Erythroblast (primary cell): ENCODE measurements at regions not wholly inside any gene's neighbourhood (a gene's known extent, or its start where the extent isn't known, plus 50 kb on each side); places are given as distances from the start of the nearest gene placed in this dataset.

ENCODE experiments used
- GATA1 ChIP-seq: IDR thresholded peaks from 2 replicates; pipeline ENCODE4 v1.6.1; 2011; ENCODE audit warnings: low read depth, mild to moderate bottlenecking, control low read depth, low read length, moderate library complexity
- POLR2A ChIP-seq: IDR thresholded peaks from 2 replicates; pipeline ENCODE4 v1.6.1; 2011; ENCODE audit warnings: mild to moderate bottlenecking, low read length

GRCh38 chr7:11988186-11988585 is 156.2 kb upstream of the THSD7A start:
- no peak for TF ChIP-seq POLR2A
- no peak for TF ChIP-seq GATA1
